KMS-11 (cell line): ENCODE measurements at regions not wholly inside any gene's neighbourhood (a gene's known extent, or its start where the extent isn't known, plus 50 kb on each side); places are given as distances from the start of the nearest gene placed in this dataset.

ENCODE experiments used
- H2AFZ ChIP-seq: fragments of 200-600 bp; sonication (generic); 2 replicates; pipeline ENCODE4 v1.6.1; 2016; ENCODE audit warnings: antibody characterized with exemption, mixed run types, low read depth
- H3K27ac ChIP-seq: fragments of 200-600 bp; sonication (generic); 2 replicates; pipeline ENCODE4 v1.6.1; 2016; ENCODE audit warnings: mild to moderate bottlenecking, mixed run types
- H3K27me3 ChIP-seq: fragments of 200-600 bp; sonication (generic); 2 replicates; pipeline ENCODE4 v1.6.1; 2017; ENCODE audit warnings: mild to moderate bottlenecking, low read depth, mixed run types, moderate library complexity; ENCODE audit not compliant: insufficient read depth
- H3K36me3 ChIP-seq: fragments of 200-600 bp; sonication (generic); 2 replicates; pipeline ENCODE4 v1.6.1; 2017; ENCODE audit warnings: mild to moderate bottlenecking, mixed run types; ENCODE audit not compliant: insufficient read depth
- H3K4me1 ChIP-seq: fragments of 200-600 bp; sonication (generic); 2 replicates; pipeline ENCODE4 v1.6.1; 2016; ENCODE audit warnings: mild to moderate bottlenecking, low read depth, mixed run types; ENCODE audit not compliant: poor library complexity, severe bottlenecking
- H3K4me2 ChIP-seq: fragments of 200-600 bp; sonication (generic); 2 replicates; pipeline ENCODE4 v1.7.0; 2016; ENCODE audit warnings: mild to moderate bottlenecking, mixed run types
- H3K4me3 ChIP-seq: fragments of 200-600 bp; sonication (generic); IDR thresholded peaks from 2 replicates; pipeline ENCODE4 v1.6.1; 2017; ENCODE audit warnings: low read depth, low read length, mixed read lengths; ENCODE audit not compliant: insufficient read depth
- H3K79me2 ChIP-seq: fragments of 200-600 bp; sonication (generic); 2 replicates; pipeline ENCODE4 v1.6.1; 2016; ENCODE audit warnings: low read depth, mixed run types; ENCODE audit not compliant: insufficient read depth
- H3K9ac ChIP-seq: fragments of 200-600 bp; sonication (generic); 2 replicates; pipeline ENCODE4 v1.6.1; 2016; ENCODE audit warnings: mild to moderate bottlenecking, mixed run types
- H4K20me1 ChIP-seq: fragments of 200-600 bp; sonication (generic); 2 replicates; pipeline ENCODE4 v1.6.1; 2016; ENCODE audit warnings: mild to moderate bottlenecking, mixed run types; ENCODE audit not compliant: insufficient read depth
- TF ChIP-seq, protein P1 (sequence below): fragments of 200-600 bp; sonication (generic); conservative IDR thresholded peaks from 2 replicates; pipeline ENCODE4 v1.6.1; 2017; ENCODE audit warnings: low read depth, mild to moderate bottlenecking, antibody characterized with exemption, low read length, moderate library complexity, mixed read lengths

DNA sequence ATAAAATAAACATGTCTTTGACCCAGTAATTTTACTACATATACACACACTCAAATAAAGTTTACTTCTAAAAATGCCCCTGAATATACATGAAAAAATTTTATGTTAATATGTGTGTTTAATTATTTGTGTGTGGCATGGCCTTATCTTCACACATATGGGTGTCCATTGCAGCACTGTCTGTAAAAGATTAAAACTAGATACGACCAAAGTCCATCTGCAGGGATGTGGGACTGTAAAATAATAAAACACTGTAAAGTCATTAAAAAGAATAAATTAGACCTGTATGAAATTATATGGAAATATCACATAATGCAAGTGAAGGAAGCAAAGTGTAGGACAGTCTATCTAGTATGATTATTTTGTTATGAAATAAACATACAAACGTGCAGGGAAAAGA is 337.3 kb downstream of the RND3 start:
- Histone ChIP-seq H3K4me1 (no peaks in the 10 kb centered on the region), H3K4me3 (no peak overlapping the region), H3K79me2 (no peaks in the 10 kb centered on the region), H4K20me1 (no peaks in the 10 kb centered on the region), H2AFZ (no peak overlapping the region), H3K27ac (no peak overlapping the region), H3K36me3 (no peaks in the 10 kb centered on the region), H3K4me2 (no peak overlapping the region), H3K27me3 (no peaks in the 10 kb centered on the region), H3K9ac (no peak overlapping the region)
- TF ChIP-seq, protein P1, sequence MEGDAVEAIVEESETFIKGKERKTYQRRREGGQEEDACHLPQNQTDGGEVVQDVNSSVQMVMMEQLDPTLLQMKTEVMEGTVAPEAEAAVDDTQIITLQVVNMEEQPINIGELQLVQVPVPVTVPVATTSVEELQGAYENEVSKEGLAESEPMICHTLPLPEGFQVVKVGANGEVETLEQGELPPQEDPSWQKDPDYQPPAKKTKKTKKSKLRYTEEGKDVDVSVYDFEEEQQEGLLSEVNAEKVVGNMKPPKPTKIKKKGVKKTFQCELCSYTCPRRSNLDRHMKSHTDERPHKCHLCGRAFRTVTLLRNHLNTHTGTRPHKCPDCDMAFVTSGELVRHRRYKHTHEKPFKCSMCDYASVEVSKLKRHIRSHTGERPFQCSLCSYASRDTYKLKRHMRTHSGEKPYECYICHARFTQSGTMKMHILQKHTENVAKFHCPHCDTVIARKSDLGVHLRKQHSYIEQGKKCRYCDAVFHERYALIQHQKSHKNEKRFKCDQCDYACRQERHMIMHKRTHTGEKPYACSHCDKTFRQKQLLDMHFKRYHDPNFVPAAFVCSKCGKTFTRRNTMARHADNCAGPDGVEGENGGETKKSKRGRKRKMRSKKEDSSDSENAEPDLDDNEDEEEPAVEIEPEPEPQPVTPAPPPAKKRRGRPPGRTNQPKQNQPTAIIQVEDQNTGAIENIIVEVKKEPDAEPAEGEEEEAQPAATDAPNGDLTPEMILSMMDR, result no peak

DNA sequence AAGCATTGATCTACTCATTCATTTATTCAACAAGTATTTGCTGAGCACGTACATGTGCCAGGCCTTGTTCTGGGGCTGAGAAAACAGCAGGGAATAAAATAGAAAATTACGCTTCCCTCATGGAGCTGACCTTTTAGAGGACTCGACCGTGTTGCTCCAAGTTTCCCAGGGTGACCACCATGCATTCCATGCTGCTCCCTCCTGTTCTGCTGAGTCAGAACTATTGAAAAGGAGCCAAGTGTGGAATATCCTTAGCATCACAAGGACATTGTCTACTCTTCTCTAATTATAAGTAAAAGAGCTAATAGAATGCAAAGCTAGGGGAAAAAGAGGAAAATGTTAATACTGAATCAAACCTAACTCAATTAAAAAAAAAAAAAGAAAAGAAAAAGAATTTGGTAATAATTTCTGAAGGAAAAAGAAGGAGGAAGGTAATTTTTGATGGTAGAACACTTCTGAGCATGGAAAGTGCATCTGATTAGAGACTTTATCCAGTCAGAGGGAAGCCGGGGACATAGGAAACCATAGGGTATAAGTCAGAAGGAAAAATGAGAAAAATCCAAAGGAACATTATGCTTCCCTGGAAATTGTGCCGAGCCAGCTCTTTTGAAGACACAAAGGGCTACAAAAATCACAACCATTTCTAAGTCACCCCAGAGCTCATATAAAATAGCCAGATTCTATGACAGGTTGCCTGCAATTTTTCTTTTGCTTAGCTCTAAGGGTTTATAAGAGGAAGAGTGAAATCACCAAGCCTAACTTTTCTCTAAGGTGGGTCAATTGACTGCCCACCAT is 339.4 kb downstream of the RND3 start:
- Histone ChIP-seq H3K79me2 (no peaks in the 10 kb centered on the region), H3K4me2 (no peak overlapping the region), H3K36me3 (no peaks in the 10 kb centered on the region), H3K27ac (no peak overlapping the region), H3K4me3 (no peak overlapping the region), H4K20me1 (no peaks in the 10 kb centered on the region), H3K27me3 (no peaks in the 10 kb centered on the region), H2AFZ (no peak overlapping the region), H3K9ac (no peak overlapping the region), H3K4me1 (no peaks in the 10 kb centered on the region)
- TF ChIP-seq, protein P1, result no peak

DNA sequence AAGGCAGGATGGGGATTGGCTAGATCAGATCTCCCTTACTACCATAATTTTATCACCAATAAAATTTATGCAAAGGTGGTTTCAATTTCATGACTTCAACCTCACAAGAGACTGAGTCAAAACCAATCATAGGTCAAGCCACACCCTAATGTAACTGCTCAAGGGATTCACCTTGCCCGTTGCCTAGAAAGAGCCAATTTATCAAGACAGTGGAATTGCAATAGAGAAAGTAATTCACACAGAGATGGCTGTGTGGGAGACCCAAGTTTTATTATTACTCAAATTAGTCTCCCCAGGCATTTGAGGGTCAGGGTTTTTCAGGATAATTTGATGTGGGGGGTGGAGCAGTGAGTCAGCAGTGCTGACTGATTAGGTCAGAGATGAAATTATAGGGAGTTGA is 340.6 kb downstream of the RND3 start:
- Histone ChIP-seq H4K20me1 (no peaks in the 10 kb centered on the region), H3K27ac (no peak overlapping the region), H3K4me1 (no peaks in the 10 kb centered on the region), H3K9ac (no peak overlapping the region), H3K4me3 (no peak overlapping the region), H3K36me3 (no peaks in the 10 kb centered on the region), H3K79me2 (no peaks in the 10 kb centered on the region), H2AFZ (no peak overlapping the region), H3K27me3 (no peaks in the 10 kb centered on the region), H3K4me2 (no peak overlapping the region)
- TF ChIP-seq, protein P1, result no peak

DNA sequence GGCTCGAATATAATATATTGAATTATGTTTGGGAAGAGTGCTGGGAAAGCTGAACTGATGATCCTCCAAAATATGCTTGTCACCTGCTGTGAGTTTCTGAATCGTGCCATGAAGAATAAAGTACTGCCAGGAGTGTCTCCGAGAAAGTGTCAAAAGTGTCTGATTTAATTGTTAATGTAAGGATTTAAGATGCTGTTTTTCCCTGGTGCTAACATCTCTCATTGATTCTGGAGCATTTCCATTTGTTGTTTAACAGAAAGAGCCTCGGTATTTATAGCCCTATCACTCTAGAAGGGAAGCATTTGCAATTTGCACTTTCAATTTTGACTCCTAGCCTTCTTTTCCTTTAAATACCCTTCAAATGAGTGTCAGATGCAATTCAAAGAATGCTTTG is 342.2 kb downstream of the RND3 start:
- H3K27me3 ChIP-seq, result no peaks in the 10 kb centered on the region
- TF ChIP-seq, protein P1, result no peak
- H3K4me3 ChIP-seq, result no peak overlapping the region
- no peak overlapping the region for H3K9ac ChIP-seq
- H2AFZ ChIP-seq, result no peak overlapping the region
- no peaks in the 10 kb centered on the region for H3K4me1 ChIP-seq
- H3K36me3 ChIP-seq, result no peaks in the 10 kb centered on the region
- no peaks in the 10 kb centered on the region for H4K20me1 ChIP-seq
- no peaks in the 10 kb centered on the region for H3K79me2 ChIP-seq
- no peak overlapping the region for H3K27ac ChIP-seq
- no peak overlapping the region for H3K4me2 ChIP-seq
